GM19468 (cell line): ENCODE measurements at regions not wholly inside any gene's neighbourhood (a gene's known extent, or its start where the extent isn't known, plus 50 kb on each side); places are given as distances from the start of the nearest gene placed in this dataset.

Source experiments
- ATAC-seq: cut with Tn5 transposase; IDR thresholded peaks from one replicate; pipeline ENCODE4 v1.9.1; 2021; ENCODE audit warnings: mild to moderate bottlenecking, moderate library complexity, moderate number of reproducible peaks; ENCODE audit not compliant: unreplicated experiment; ENCODE audit errors: extremely low read depth

GRCh38 chr13:34265046-34265679 is 447.2 kb downstream of the RFC3 start:
- no peak for ATAC-seq

- ATAC-seq: no peak
Observed at GRCh38 chr13:34276764-34277163, 458.8 kb downstream of the RFC3 start.

- no peak for ATAC-seq
Observed at GRCh38 chr13:34277936-34278335, 460.0 kb downstream of the RFC3 start.

- ATAC-seq: no peak
Observed at GRCh38 chr13:34278780-34279179, 460.8 kb downstream of the RFC3 start.

GRCh38 chr13:34290661-34291060 is 472.7 kb downstream of the RFC3 start:
- ATAC-seq: no peak

GRCh38 chr13:34294483-34295129 is 476.7 kb downstream of the RFC3 start:
- no peak for ATAC-seq

GRCh38 chr13:34300559-34300958 is 482.6 kb downstream of the RFC3 start:
- no peak for ATAC-seq

GRCh38 chr13:34302596-34302995 is 484.6 kb downstream of the RFC3 start:
- ATAC-seq: no peak

- no peak for ATAC-seq
Observed at GRCh38 chr13:34303346-34303745, 485.4 kb downstream of the RFC3 start.

- ATAC-seq: no peak
Observed at GRCh38 chr13:34307607-34308006, 489.7 kb downstream of the RFC3 start.

GRCh38 chr13:34308725-34309124 is 490.8 kb downstream of the RFC3 start:
- no peak for ATAC-seq

GRCh38 chr13:34310539-34310938 is 492.6 kb downstream of the RFC3 start:
- ATAC-seq: no peak

- ATAC-seq: no peak
Observed at GRCh38 chr13:34311251-34311650, 493.3 kb downstream of the RFC3 start.

- no peak for ATAC-seq
Observed at GRCh38 chr13:34312578-34312977, 494.6 kb downstream of the RFC3 start.

- no peak for ATAC-seq
Observed at GRCh38 chr13:34320084-34320483, 502.1 kb downstream of the RFC3 start.

GRCh38 chr13:34322014-34322742 is 504.2 kb downstream of the RFC3 start:
- ATAC-seq: no peak

- no peak for ATAC-seq
Observed at GRCh38 chr13:34322743-34323074, 504.8 kb downstream of the RFC3 start.

- no peak for ATAC-seq
Observed at GRCh38 chr13:34335014-34336007, 517.4 kb downstream of the RFC3 start.

GRCh38 chr13:34338102-34338501 is 520.2 kb downstream of the RFC3 start:
- no peak for ATAC-seq

GRCh38 chr13:34340534-34340933 is 522.6 kb downstream of the RFC3 start:
- ATAC-seq: no peak
